Suprapubic skin (tissue), 4 donors: ENCODE measurements at regions not wholly inside any gene's neighbourhood (a gene's known extent, or its start where the extent isn't known, plus 50 kb on each side); places are given as distances from the start of the nearest gene placed in this dataset.

Source experiments
- DNase-seq, 2 donors: peaks; one replicate each; pipeline ENCODE4 v3.0.0-alpha.2; 2019; ENCODE audit warnings: low spot score in 2 of 2
- H3K27ac ChIP-seq: fragments of 200-600 bp; sonication (generic); one replicate; pipeline ENCODE4 v1.5.1; 2019
- H3K27me3 ChIP-seq: fragments of 200-600 bp; sonication (generic); one replicate; pipeline ENCODE4 v1.5.1; 2019
- H3K36me3 ChIP-seq: fragments of 200-600 bp; sonication (generic); one replicate; pipeline ENCODE4 v1.5.1; 2019
- H3K4me1 ChIP-seq: fragments of 200-600 bp; sonication (generic); one replicate; pipeline ENCODE4 v1.5.1; 2019
- H3K4me3 ChIP-seq: fragments of 200-600 bp; sonication (generic); one replicate; pipeline ENCODE4 v1.5.1; 2019; ENCODE audit warnings: mild to moderate bottlenecking
- H3K9me3 ChIP-seq: fragments of 200-600 bp; sonication (generic); one replicate; pipeline ENCODE4 v1.5.1; 2019
- EP300 ChIP-seq: sonication (generic); formaldehyde crosslinking; IDR thresholded peaks from one replicate; pipeline ENCODE4 v1.6.1; 2017; ENCODE audit warnings: antibody characterized with exemption
- POLR2A ChIP-seq, 2 donors: fragments of 450-650 bp; IDR thresholded peaks; one replicate each; pipeline ENCODE4 v1.6.1; 2017; ENCODE audit warnings: antibody characterized with exemption in 2 of 2, mild to moderate bottlenecking in 2 of 2, moderate library complexity in 2 of 2
- POLR2AphosphoS5 ChIP-seq, 3 donors: sonication (generic); formaldehyde crosslinking; IDR thresholded peaks; one replicate each; pipeline ENCODE4 v1.6.1; 2017; ENCODE audit warnings: antibody characterized with exemption in 3 of 3
- WGBS: methylation state at CpG from one replicate; pipeline ENCODE4 v1.1.5; 2018; 5-methylcytosine and 5-hydroxymethylcytosine counted together
- TF ChIP-seq, protein P1 (sequence below), 2 donors: fragments of 200-600 bp in 1 of 2; fragments of 450-650 bp in 1 of 2; sonication (generic) in 1 of 2; IDR thresholded peaks; one replicate each; pipeline ENCODE4 v1.5.1; 2016 to 2019; ENCODE audit warnings: antibody characterized with exemption in 2 of 2, mild to moderate bottlenecking in 1 of 2, moderate library complexity in 1 of 2

DNA sequence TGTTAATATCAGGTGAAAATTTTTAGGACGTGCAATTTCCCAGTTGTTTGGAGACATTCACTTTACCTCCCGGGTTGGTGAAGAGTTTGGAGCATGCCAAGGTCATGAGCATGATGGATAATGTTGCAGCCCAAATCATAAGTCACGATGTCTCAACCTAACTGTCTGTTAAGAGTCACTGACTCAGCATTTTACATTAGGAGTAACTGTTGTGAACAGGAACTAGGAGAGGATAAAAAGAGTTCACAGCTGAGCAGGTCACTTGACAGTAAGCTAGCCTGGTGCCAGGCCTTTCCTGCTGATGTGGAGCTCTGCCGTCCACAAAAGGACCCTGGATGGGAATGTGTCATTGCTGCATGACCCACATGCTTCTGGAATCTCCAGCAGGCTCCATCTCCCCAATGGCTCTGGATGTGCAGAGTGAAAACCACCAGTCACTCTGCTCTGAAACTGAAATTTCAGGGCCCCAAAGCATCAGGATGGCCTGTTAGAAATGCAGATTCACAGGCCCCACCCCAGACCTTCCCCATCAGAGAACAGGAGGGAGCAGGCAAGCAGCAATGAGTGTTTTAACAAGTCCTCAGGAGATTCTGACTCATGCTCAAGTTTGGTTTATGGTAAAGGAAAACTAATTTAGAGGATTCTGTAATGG lies 371.6 kb upstream of the MAF start:
- TF ChIP-seq, protein P1, sequence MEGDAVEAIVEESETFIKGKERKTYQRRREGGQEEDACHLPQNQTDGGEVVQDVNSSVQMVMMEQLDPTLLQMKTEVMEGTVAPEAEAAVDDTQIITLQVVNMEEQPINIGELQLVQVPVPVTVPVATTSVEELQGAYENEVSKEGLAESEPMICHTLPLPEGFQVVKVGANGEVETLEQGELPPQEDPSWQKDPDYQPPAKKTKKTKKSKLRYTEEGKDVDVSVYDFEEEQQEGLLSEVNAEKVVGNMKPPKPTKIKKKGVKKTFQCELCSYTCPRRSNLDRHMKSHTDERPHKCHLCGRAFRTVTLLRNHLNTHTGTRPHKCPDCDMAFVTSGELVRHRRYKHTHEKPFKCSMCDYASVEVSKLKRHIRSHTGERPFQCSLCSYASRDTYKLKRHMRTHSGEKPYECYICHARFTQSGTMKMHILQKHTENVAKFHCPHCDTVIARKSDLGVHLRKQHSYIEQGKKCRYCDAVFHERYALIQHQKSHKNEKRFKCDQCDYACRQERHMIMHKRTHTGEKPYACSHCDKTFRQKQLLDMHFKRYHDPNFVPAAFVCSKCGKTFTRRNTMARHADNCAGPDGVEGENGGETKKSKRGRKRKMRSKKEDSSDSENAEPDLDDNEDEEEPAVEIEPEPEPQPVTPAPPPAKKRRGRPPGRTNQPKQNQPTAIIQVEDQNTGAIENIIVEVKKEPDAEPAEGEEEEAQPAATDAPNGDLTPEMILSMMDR (IDR thresholded peaks at IDR 0.05), result no peak
- TF ChIP-seq EP300, result no peak
- no peak overlapping the region for H3K27ac ChIP-seq
- DNase-seq, result no peak
- H3K4me1 ChIP-seq, result no peaks in the 10 kb centered on the region
- H3K27me3 ChIP-seq, result no peaks in the 10 kb centered on the region
- no peaks in the 10 kb centered on the region for H3K36me3 ChIP-seq
- no peaks in the 10 kb centered on the region for H3K9me3 ChIP-seq
- H3K4me3 ChIP-seq, result no peak overlapping the region
- WGBS, result 64% methylated on average over 4 of the region's 4 CpGs

DNA sequence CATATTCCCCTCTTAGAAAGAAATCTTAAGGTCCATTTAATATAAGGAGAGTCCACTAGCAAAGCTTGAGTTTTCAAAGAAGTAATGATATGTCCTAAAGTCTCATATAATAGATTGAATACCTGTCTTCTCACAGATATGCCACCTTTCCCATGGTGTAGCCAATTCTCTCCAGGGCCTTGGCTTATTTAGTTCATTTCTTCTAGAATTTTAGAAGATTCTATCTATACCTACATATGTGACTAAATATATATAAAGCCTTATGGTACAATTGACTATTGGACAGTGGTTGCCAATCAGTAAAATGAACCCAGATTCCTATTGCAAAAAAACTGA lies 370.7 kb upstream of the MAF start:
- Histone ChIP-seq H3K4me3 (no peak overlapping the region), H3K4me1 (no peaks in the 10 kb centered on the region), H3K9me3 (no peaks in the 10 kb centered on the region), H3K36me3 (no peaks in the 10 kb centered on the region), H3K27ac (no peak overlapping the region), H3K27me3 (no peaks in the 10 kb centered on the region)
- TF ChIP-seq EP300 (no peak), POLR2A (IDR thresholded peaks at IDR 0.05) (no peak), POLR2AphosphoS5 (IDR thresholded peaks at IDR 0.05) (no peak)
- TF ChIP-seq, protein P1 (IDR thresholded peaks at IDR 0.05), result no peak
- no peak for DNase-seq

DNA sequence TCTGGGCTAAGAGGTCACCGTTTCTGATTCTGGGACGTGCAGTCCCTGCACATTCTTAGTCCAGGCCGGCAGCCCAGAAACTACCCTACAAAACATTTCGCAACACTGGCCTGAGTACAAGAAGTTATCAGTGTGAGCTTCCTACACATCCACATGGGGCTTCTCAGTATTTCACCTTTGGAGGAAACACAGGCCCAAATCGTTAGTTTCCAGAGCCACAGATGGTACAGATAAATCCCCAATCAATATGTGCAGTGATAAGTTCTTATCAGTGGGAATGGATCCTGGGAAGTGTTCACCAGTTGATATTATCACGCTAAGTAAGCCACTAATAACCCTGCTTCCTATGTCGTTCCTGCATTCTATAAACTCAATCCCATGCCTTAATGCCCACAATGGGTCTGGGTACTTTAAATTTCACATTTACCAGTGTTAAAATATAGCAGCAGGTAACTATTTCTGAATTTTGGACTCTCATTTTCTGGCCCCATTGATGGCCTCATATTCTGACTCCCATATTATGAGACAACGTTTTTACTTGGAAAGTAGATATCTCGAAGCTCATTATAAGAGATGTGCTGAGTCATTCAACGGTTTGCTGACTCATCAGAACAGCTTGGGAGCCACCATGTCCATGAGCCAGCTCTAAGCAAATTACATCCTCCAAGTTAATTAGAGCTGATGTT lies 370.2 kb upstream of the MAF start:
- 66% methylated on average over 10 of the region's 10 CpGs for WGBS
- Histone ChIP-seq H3K36me3 (no peaks in the 10 kb centered on the region), H3K9me3 (no peaks in the 10 kb centered on the region), H3K27me3 (no peaks in the 10 kb centered on the region), H3K4me1 (no peaks in the 10 kb centered on the region), H3K4me3 (no peak overlapping the region), H3K27ac (no peak overlapping the region)
- DNase-seq, result no peak
- TF ChIP-seq POLR2AphosphoS5 (IDR thresholded peaks at IDR 0.05) (no peak), POLR2A (IDR thresholded peaks at IDR 0.05) (no peak), EP300 (no peak)
- TF ChIP-seq, protein P1 (IDR thresholded peaks at IDR 0.05), result no peak

DNA sequence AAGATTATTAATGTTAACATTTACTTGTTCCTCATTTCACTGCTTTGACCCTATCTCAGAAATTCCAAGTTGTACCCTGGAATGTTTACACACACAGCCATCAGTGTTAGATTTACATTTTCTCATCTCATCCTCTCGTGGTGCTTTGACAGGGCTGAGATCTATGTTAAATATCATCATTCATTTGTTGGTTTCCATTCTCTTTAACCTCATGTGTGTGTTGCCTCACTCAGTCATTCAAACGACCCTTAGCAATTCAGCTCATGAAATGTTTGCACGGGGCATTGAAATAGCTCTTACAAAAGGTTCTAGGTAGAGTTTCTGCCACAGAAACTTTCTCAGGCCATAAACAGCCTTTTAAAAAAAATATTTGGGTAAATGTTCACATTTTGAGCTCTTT lies 369.6 kb upstream of the MAF start:
- Histone ChIP-seq H3K27ac (no peak overlapping the region), H3K27me3 (no peaks in the 10 kb centered on the region), H3K9me3 (no peaks in the 10 kb centered on the region), H3K4me3 (no peak overlapping the region), H3K36me3 (no peaks in the 10 kb centered on the region), H3K4me1 (no peaks in the 10 kb centered on the region)
- 77% methylated on average over 3 of the region's 3 CpGs for WGBS
- DNase-seq, result no peak
- TF ChIP-seq POLR2AphosphoS5 (IDR thresholded peaks at IDR 0.05) (no peak), EP300 (no peak)
- TF ChIP-seq, protein P1 (IDR thresholded peaks at IDR 0.05), result no peak

DNA sequence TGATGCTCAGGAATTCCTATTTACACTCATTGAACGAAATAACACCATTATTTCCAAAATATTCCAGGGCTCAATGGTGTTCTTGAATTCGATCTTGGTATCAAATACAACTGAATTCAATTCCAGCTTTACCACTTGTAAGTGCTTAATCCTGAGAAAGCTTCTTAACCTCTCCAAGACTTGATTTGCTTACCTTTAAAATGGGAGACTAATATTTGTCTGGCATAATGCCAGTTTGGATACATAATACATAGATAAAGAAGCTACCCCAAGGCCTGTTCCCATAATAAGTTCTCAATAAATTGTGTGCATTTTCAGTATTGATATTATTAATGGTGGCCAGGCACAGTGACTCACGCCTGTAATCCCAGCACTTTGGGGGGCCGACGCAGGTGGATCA lies 368.9 kb upstream of the MAF start:
- 94% methylated on average over 5 of the region's 5 CpGs for WGBS
- Histone ChIP-seq H3K4me1 (no peaks in the 10 kb centered on the region), H3K4me3 (no peak overlapping the region), H3K27ac (no peak overlapping the region), H3K27me3 (no peaks in the 10 kb centered on the region), H3K9me3 (no peaks in the 10 kb centered on the region), H3K36me3 (no peaks in the 10 kb centered on the region)
- TF ChIP-seq EP300 (no peak), POLR2AphosphoS5 (IDR thresholded peaks at IDR 0.05) (no peak), POLR2A (IDR thresholded peaks at IDR 0.05) (no peak)
- TF ChIP-seq, protein P1 (IDR thresholded peaks at IDR 0.05), result no peak
- DNase-seq, result no peak
